Limb (tissue), 2 donors: ENCODE measurements at regions not wholly inside any gene's neighbourhood (a gene's known extent, or its start where the extent isn't known, plus 50 kb on each side); places are given as distances from the start of the nearest gene placed in this dataset.
"Not testable (repeated sequence)": the region's sequence is repeated elsewhere in the genome, so short reads cannot be mapped to it uniquely, and the experiment has no call there.

Experiments used
- DNase-seq, 2 donors: peaks; one replicate each; pipeline ENCODE4 v3.0.0-alpha.2; 2016; ENCODE audit errors: extremely low spot score in 2 of 2

GRCh38 chr14:82897469-82898308 is 1364.0 kb upstream of the SEL1L start:
- no peak for DNase-seq

DNA sequence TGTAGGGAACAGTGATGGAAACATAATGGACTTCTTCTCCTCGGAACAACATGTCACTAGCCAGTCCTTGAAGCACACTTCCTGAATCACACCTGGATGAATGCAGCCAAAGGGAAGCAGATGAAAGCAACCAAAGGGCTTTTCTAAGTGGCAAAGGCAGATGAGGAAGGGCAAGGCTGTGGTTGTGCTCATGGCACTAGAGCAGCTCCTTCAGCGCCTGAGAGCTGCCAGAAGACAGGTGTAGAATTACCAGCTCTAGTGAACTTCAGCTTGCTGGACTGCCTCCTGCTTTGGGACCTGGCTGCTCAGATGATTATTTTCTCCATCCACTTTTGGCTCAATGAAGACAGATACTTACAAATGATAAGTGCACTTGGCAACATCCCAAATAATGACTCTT is 1372.1 kb upstream of the SEL1L start:
- no peak for DNase-seq

- no peak for DNase-seq
Observed at GRCh38 chr14:82911930-82912329, 1378.3 kb upstream of the SEL1L start.

GRCh38 chr14:82913396-82913795 is 1379.7 kb upstream of the SEL1L start:
- no peak for DNase-seq

GRCh38 chr14:82915381-82915780 is 1381.7 kb upstream of the SEL1L start:
- DNase-seq, result no peak

GRCh38 chr14:82935691-82936090 is 1402.0 kb upstream of the SEL1L start:
- DNase-seq, result no peak

GRCh38 chr14:82951171-82951570 is 1417.5 kb upstream of the SEL1L start:
- DNase-seq, result no peak

DNA sequence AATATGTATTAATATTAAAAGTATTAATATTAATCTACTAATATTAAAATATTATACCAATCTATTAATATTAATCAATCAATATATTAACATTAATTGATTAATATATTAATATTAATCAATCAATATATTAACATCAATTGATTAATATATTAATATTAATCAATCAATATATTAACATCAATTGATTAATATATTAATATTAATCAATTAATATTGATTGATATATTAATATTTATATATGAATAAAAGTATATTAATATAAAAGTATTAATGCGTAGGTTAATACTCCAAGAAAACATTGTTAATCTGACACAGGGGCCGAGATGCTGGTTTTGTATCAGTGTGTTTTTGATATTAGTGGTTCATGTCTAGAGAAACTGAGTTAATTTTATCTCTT is 1430.1 kb upstream of the SEL1L start:
- no peak for DNase-seq

DNA sequence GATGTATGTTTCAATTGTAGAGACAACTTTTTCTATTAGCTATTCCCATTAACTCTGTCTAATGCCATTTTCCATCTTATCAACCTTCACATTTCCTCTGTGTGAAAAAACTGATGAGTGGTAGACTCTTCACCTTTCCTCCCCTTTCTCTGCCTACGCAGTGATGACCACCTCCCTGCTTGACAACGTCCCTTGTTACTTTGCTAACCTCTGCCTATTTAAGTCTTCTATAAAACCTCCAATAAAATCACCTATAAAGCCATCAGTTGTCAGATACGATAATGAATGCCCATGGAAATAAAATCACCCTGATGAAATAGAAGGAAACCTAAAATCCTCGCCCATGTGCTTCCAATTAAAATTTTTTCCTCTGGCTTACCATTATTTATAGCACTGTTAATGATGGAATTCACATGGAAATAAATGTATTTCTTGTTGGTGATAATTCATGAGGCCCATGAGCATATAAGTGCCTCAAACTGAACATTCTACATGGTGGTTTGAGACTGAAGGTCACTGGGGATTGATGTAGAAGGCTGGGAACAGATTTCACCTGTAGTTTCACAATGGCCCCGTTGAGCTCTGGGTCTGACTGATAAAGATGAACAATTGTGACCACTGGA is 1454.0 kb upstream of the SEL1L start:
- no peak for DNase-seq

- not testable (repeated sequence) for DNase-seq
Observed at GRCh38 chr14:82994547-82994946, 1460.9 kb upstream of the SEL1L start.

GRCh38 chr14:82999802-83000201 is 1466.1 kb upstream of the SEL1L start:
- DNase-seq, result no peak

- DNase-seq, result no peak
Observed at GRCh38 chr14:83004456-83005006, 1470.9 kb upstream of the SEL1L start.

DNA sequence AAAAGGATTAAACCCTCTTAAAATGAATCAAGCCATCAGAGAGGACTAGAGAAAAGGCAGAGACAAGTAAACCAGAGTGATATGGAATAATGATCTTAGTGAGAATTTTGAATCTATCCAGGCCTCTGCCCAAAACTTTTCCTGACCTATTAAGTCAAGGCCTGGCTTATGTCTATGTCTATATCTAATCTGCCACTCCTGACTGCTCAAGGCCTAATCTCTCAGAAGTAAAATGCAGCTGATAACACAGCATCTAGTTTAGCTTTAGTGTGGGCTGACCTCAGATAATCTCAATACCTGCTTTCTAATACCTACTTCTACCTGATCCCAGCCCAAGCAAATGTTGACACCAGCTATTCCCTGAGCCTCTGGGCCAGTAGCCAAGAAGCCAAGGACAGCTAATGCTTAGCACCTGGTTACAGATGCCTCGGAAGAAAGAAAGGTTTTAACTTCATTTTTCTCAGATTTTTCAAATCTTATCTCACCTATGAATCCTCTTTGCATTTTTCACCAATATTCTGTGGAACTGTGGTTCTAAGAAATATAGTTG is 1472.5 kb upstream of the SEL1L start:
- DNase-seq, result no peak

DNA sequence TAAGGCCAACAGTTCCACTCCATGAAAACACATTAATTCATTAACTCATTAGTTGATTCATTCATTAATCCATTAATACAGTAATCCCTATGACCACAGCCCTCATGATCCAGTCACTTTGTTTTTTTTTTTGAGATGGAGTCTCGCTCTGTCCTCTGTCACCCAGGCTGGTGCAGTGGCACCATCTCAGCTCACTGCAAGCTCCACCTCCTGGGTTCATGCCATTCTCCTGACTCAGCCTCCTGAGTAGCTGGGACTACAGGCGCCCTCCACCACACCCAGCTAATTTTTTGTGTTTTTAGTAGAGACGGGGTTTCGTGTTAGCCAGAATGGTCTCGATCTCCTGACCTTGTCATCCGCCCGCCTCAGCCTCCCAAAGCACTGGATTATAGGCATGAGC is 1473.4 kb upstream of the SEL1L start:
- DNase-seq, result not testable (repeated sequence)

- DNase-seq, result no peak
Observed at GRCh38 chr14:83007641-83008225, 1474.1 kb upstream of the SEL1L start.

DNA sequence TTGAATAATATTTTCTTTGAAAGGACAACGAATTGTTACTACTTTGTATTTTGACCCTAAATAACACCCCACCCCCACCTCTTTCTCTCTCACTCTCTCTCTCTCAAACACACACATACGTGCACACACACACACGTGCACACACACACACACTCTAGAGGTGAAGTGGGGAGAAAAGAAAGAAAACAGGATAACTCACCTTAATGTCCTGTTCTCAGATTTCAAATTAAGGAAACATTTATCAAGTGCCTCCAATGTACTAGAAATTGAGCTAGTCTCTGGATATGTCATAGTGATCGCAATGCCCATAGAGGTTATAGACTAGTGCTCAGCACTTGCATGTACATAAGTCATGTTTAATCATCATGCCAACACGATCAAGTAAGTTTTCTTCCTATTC is 1483.6 kb upstream of the SEL1L start:
- no peak for DNase-seq

DNA sequence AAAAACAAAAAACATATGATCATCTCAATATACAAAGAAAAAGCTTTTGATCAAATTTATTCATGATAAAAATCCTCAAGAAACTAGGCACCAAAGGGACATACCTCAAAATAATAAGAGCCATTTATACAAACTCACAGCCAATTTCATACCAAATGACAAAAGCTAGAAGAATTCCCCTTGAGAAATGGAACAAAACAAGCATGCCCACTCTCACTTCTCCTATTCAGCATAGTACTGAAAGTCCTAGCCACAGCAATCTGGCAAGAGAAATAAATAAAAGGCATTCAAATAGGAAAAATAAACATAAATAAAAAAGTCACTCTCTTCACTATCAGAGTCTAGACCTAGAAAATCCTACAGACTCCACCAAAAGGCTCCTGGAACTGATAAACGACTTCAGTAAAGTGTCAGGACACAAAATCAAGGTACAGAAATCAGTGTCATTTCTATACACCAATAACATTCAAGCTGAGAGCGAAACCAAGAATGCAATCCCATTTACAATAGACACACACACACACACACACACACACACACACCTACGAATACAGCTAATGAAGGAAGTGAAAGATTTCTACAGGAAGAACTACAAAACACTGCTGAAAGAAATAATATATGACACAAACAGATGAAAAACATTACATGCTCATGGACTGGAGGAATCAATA is 1486.2 kb upstream of the SEL1L start:
- DNase-seq, result no peak

GRCh38 chr14:83021323-83021722 is 1487.7 kb upstream of the SEL1L start:
- no peak for DNase-seq

GRCh38 chr14:83023369-83023768 is 1489.7 kb upstream of the SEL1L start:
- no peak for DNase-seq

- DNase-seq, result no peak
Observed at GRCh38 chr14:83041224-83041623, 1507.6 kb upstream of the SEL1L start.

DNA sequence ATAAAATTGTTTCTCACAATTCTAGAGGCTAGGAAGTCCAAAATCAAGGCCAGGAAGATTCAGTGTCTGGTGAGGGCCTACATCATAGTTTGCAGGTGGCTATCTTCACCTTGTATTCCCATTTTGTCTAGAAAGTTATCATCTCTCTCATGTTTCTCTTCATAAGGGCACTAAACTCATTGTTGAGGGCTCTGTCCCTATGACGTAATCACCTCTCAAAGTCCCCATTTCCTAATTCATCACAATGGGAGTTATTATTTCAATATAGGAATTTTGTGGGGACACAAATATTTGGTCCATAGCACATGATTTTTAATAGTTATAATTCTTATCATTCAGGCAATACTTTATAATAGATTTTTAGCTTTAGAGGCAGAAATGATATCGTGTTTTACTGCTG is 1509.2 kb upstream of the SEL1L start:
- DNase-seq, result no peak

- no peak for DNase-seq
Observed at GRCh38 chr14:83044001-83044400, 1510.3 kb upstream of the SEL1L start.
